22Rv1 (cell line): ENCODE measurements at regions not wholly inside any gene's neighbourhood (a gene's known extent, or its start where the extent isn't known, plus 50 kb on each side); places are given as distances from the start of the nearest gene placed in this dataset.

Source experiments
- CTCF ChIP-seq: fragments of 450-650 bp; IDR thresholded peaks from 2 replicates; pipeline ENCODE4 v1.5.1; 2017; ENCODE audit warnings: mild to moderate bottlenecking
- ZFX ChIP-seq: fragments of 450-650 bp; IDR thresholded peaks from 2 replicates; pipeline ENCODE4 v1.6.1; 2017; ENCODE audit warnings: antibody characterized with exemption, borderline replicate concordance

GRCh38 chr18:27394687-27395086 is 209.6 kb upstream of the CHST9 start:
- no peak for TF ChIP-seq CTCF
- TF ChIP-seq ZFX, result no peak
